CD8-positive, alpha-beta memory T cell (primary cell): ENCODE measurements at regions not wholly inside any gene's neighbourhood (a gene's known extent, or its start where the extent isn't known, plus 50 kb on each side); places are given as distances from the start of the nearest gene placed in this dataset.

Source experiments
- CTCF ChIA-PET: fragments of 350-600 bp; sonication (Branson Sonifier 250); formaldehyde crosslinking; loops from one replicate; lab custom pipeline; 2021; ENCODE audit warnings: antibody characterized with exemption; lab: Charles Lee
- POLR2A ChIA-PET: fragments of 350-600 bp; sonication (Branson Sonifier 250); formaldehyde crosslinking; loops from one replicate; lab custom pipeline; 2021; ENCODE audit warnings: antibody characterized with exemption; lab: Charles Lee
- DNase-seq, 5 donors: peaks; one replicate each; pipeline versions ENCODE4 v3.0.0 to v3.0.0-alpha.2; 2020 to 2022; ENCODE audit warnings: mixed read lengths in 1 of 5
- H3K27ac ChIP-seq: one replicate; pipeline ENCODE4 v1.7.0; 2013; ENCODE audit warnings: low read depth, mild to moderate bottlenecking, low read length, moderate library complexity
- H3K27me3 ChIP-seq: 2 replicates; pipeline ENCODE4 v1.7.0; 2013; ENCODE audit warnings: low read length, mild to moderate bottlenecking; ENCODE audit not compliant: insufficient read depth, poor library complexity, severe bottlenecking
- H3K36me3 ChIP-seq: 2 replicates; pipeline ENCODE4 v1.7.0; 2013; ENCODE audit warnings: mild to moderate bottlenecking, low read length, moderate library complexity; ENCODE audit not compliant: insufficient read depth
- H3K4me1 ChIP-seq: 2 replicates; pipeline ENCODE4 v1.7.0; 2013; ENCODE audit warnings: mild to moderate bottlenecking, low read length, moderate library complexity; ENCODE audit not compliant: insufficient read depth
- H3K4me3 ChIP-seq: 2 replicates; pipeline ENCODE4 v1.7.0; 2013; ENCODE audit warnings: mild to moderate bottlenecking, low read length
- H3K9me3 ChIP-seq: 2 replicates; pipeline ENCODE4 v1.7.0; 2013; ENCODE audit warnings: mild to moderate bottlenecking, low read length
- H3K27ac Mint-ChIP-seq, 8 donors: one replicate each; pipeline ENCODE4 v1.8.0; 2020 to 2021; ENCODE audit warnings: mixed read lengths in 8 of 8, mild to moderate bottlenecking in 6 of 8, inconsistent platforms in 3 of 8, moderate library complexity in 3 of 8
- H3K27me3 Mint-ChIP-seq, 2 donors: one replicate each; pipeline ENCODE4 v1.8.0; 2020 to 2021; ENCODE audit warnings: mixed read lengths in 2 of 2, mild to moderate bottlenecking in 1 of 2, moderate library complexity in 1 of 2
- H3K36me3 Mint-ChIP-seq, 3 donors: one replicate each; pipeline ENCODE4 v1.8.0; 2020 to 2021; ENCODE audit warnings: mixed read lengths in 3 of 3, inconsistent platforms in 1 of 3, mild to moderate bottlenecking in 1 of 3
- H3K4me1 Mint-ChIP-seq, 3 donors: one replicate each; pipeline ENCODE4 v1.8.0; 2020 to 2021; ENCODE audit warnings: mixed read lengths in 3 of 3, inconsistent platforms in 1 of 3, mild to moderate bottlenecking in 1 of 3
- H3K4me3 Mint-ChIP-seq, 7 donors: one replicate each; pipeline ENCODE4 v1.8.0; 2020 to 2021; ENCODE audit warnings: mixed read lengths in 7 of 7, mild to moderate bottlenecking in 6 of 7, moderate library complexity in 4 of 7, inconsistent platforms in 2 of 7
- H3K9me3 Mint-ChIP-seq, 5 donors: one replicate each; pipeline ENCODE4 v1.8.0; 2020 to 2022; ENCODE audit warnings: mixed read lengths in 5 of 5, mild to moderate bottlenecking in 3 of 5, moderate library complexity in 2 of 5, inconsistent platforms in 1 of 5

DNA sequence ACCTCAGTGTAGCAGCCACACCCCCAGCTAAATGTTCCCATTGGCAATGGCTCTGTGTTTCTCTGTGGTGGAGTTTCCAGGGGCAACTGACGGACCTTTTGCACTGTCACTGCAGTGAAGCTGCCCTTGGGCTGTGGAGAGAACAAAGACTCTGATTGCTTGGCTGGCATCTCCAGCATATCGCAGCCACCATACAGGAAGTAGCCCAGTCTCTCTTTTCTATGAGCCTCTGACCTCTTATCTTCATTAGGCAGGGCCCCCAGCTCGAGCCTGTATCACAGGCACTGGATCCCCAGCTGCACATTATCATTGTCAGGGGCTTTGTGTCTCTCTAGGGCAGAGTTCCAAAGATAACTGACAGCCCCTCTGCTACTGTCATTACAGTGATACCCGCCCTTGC, 483.5 kb downstream of the ARAP2 start:
- no peak overlapping the region for H3K27ac ChIP-seq
- peaks cover 0 to 8% (median 4%) of the 10 kb centered on the region in 5 donors for H3K9me3 Mint-ChIP-seq
- peak overlapping the region in 1 of 8 donors; percentile 36 for H3K27ac Mint-ChIP-seq
- no peak overlapping the region for H3K4me3 ChIP-seq
- H3K36me3 ChIP-seq, result no peaks in the 10 kb centered on the region
- no peaks in the 10 kb centered on the region for H3K9me3 ChIP-seq
- ChIA-PET POLR2A (no interaction called here), CTCF (no interaction called here)
- no peaks in the 10 kb centered on the region for H3K4me1 ChIP-seq
- H3K27me3 Mint-ChIP-seq, result peaks cover 0 to 3% of the 10 kb centered on the region in 2 donors
- DNase-seq, result no peak
- H3K36me3 Mint-ChIP-seq, result no peaks in the 10 kb centered on the region
- H3K4me1 Mint-ChIP-seq, result no peaks in the 10 kb centered on the region
- peak overlapping the region in 1 of 7 donors; percentile 11 for H3K4me3 Mint-ChIP-seq
- no peaks in the 10 kb centered on the region for H3K27me3 ChIP-seq

GRCh38 chr4:35771571-35771970, 472.7 kb downstream of the ARAP2 start:
- Histone ChIP-seq H3K36me3 (no peaks in the 10 kb centered on the region), H3K4me1 (no peaks in the 10 kb centered on the region), H3K27me3 (no peaks in the 10 kb centered on the region), H3K27ac (no peak overlapping the region), H3K9me3 (no peaks in the 10 kb centered on the region), H3K4me3 (no peak overlapping the region)
- H3K27me3 Mint-ChIP-seq, result peaks cover 0 to 1% of the 10 kb centered on the region in 2 donors
- H3K4me3 Mint-ChIP-seq, result no peak overlapping the region
- ChIA-PET CTCF (no interaction called here), POLR2A (no interaction called here)
- DNase-seq, result no peak
- H3K36me3 Mint-ChIP-seq, result no peaks in the 10 kb centered on the region
- H3K27ac Mint-ChIP-seq, result no peak overlapping the region
- H3K4me1 Mint-ChIP-seq, result no peaks in the 10 kb centered on the region
- no peaks in the 10 kb centered on the region for H3K9me3 Mint-ChIP-seq

- Histone ChIP-seq H3K27me3 (no peaks in the 10 kb centered on the region), H3K9me3 (no peaks in the 10 kb centered on the region), H3K4me1 (no peaks in the 10 kb centered on the region), H3K36me3 (no peaks in the 10 kb centered on the region), H3K4me3 (no peak overlapping the region), H3K27ac (no peak overlapping the region)
- DNase-seq, result no peak
- Mint-ChIP-seq H3K9me3 (no peaks in the 10 kb centered on the region), H3K4me1 (no peaks in the 10 kb centered on the region), H3K27ac (no peak overlapping the region), H3K27me3 (peaks cover 0 to 1% of the 10 kb centered on the region in 2 donors), H3K36me3 (no peaks in the 10 kb centered on the region), H3K4me3 (no peak overlapping the region)
- POLR2A ChIA-PET, result no interaction called here
- CTCF ChIA-PET, result no interaction called here
Measured at GRCh38 chr4:35772291-35772690, 472.0 kb downstream of the ARAP2 start.

DNA sequence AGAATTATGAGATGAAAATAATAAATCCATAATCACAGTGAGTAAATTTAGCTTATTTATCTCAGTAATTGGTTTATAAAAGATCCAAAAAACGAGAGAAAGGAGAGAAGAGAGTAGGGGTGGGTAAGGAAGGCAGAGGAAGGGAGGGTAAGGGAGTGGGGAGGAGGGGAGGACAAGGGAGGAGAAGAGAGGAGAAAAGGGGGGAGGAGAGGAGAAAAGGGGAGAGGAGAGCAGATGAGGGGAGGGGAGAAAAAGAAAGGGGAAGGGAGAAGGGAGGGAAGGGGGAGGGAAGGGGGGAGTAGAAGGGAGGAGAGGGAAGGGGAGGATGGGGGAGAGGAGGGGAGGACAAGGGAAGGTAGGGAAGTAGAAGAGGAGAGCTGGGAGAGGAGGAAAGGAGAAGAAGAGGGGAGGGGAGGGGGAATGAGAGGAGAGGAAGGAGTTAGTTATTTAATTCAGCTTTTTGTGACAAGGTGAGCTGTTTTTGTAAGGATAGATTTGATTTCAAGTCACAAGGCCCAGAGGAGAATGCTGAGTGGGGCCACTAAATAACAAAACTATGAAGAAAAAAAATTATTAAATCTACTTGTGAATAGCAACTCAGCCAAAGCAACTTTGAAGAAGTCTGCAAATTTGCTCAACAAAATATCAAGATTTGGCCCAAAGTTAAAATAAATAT, 454.3 kb downstream of the ARAP2 start:
- Histone ChIP-seq H3K27me3 (no peaks in the 10 kb centered on the region), H3K36me3 (no peaks in the 10 kb centered on the region), H3K4me3 (no peak overlapping the region), H3K27ac (no peak overlapping the region), H3K4me1 (no peaks in the 10 kb centered on the region), H3K9me3 (no peaks in the 10 kb centered on the region)
- peaks cover 0 to 2% of the 10 kb centered on the region in 2 donors for H3K27me3 Mint-ChIP-seq
- POLR2A ChIA-PET, result no interaction called here
- no peak overlapping the region for H3K27ac Mint-ChIP-seq
- H3K4me1 Mint-ChIP-seq, result no peaks in the 10 kb centered on the region
- no peak overlapping the region for H3K4me3 Mint-ChIP-seq
- DNase-seq, result no peak
- H3K36me3 Mint-ChIP-seq, result no peaks in the 10 kb centered on the region
- CTCF ChIA-PET, result no interaction called here
- peaks cover 0 to 9% (median 2%) of the 10 kb centered on the region in 5 donors for H3K9me3 Mint-ChIP-seq

DNA sequence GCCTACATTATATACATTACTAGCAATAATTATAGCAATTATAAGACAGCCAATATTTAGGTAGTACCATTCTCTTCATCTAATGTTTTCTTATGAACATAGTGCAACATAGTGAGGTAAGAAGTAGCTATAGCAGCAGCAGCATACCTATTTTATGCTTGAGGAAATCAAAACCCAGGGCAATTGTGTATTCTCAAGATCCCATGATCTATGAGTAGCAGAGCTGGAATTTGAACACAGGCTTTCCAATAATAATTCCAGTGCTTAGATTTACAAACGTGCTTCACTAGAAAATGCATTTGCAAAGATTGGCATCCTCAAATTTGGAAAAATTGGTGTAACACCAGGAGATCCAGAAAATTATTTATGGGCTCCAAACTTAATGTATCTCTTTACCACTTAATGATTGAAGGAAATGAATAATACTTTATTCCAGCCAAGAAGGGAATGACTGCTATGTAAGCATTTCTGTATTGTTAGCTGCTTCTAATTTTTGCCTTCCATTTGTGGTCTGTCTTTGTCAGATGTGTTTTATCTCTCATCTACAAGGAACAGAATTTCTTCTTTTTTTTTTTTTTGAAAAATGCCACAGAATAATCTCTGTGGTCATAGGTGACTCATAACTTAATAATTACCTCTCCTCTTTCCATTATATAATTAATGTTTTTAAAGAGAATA, 451.1 kb downstream of the ARAP2 start:
- DNase-seq, result no peak
- Histone ChIP-seq H3K4me3 (no peak overlapping the region), H3K9me3 (peaks cover 4% of the 10 kb centered on the region), H3K36me3 (no peaks in the 10 kb centered on the region), H3K27me3 (no peaks in the 10 kb centered on the region), H3K27ac (no peak overlapping the region), H3K4me1 (no peaks in the 10 kb centered on the region)
- Mint-ChIP-seq H3K27me3 (no peaks in the 10 kb centered on the region), H3K4me1 (no peaks in the 10 kb centered on the region), H3K4me3 (no peak overlapping the region), H3K9me3 (peaks cover 0 to 31% (median 11%) of the 10 kb centered on the region in 5 donors), H3K27ac (no peak overlapping the region), H3K36me3 (peaks cover 0 to 6% (median 0%) of the 10 kb centered on the region in 3 donors)
- POLR2A ChIA-PET, result no interaction called here
- CTCF ChIA-PET, result no interaction called here

DNA sequence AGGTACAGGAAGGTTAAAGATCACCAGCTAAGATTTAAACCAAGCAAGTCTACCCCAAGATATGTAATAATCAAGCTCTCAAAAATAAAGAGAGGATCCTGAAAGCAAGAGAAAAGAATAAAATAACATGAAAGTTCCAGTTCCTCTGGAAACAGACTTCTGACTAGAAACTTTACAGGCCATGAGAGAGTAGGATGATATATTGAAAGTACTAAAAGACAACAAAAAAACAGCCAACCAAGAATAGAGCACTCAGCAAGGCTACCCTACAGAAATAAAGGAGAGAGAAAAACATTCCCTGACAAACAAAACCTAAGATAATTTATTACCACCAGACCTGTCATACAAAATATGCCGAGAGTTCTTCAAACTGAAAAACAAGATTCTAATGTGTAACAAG, 450.5 kb downstream of the ARAP2 start:
- Mint-ChIP-seq H3K27ac (no peak overlapping the region), H3K4me1 (no peaks in the 10 kb centered on the region)

DNA sequence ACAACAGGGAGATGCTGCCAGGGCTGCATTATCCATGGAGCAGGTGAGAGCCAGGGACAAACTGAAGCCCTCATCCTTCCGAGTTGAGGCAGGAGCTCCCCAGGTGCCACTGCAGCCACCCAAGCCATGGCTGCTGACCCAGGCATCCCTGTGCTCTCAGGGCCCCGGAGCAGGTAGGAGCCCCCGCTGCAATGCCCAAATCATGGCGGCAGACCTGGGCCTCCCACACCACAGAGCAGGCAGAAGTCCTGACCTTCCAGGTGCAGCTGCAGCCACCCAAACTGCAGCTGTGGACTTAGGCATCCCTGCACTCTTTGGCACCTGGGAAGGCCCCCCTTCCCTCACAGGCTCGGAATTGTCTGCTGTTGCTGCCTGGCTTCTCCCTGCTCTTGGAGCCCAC, 443.6 kb downstream of the ARAP2 start:
- H3K4me3 ChIP-seq, result no peak overlapping the region
- Mint-ChIP-seq H3K4me3 (peak overlapping the region in 1 of 7 donors; percentile 75), H3K4me1 (peaks cover 0 to 10% (median 0%) of the 10 kb centered on the region in 3 donors), H3K27ac (peak overlapping the region in 3 of 8 donors; percentile 1 to 86 (median 81)), H3K27me3 (no peaks in the 10 kb centered on the region), H3K36me3 (peaks cover 0 to 6% (median 0%) of the 10 kb centered on the region in 3 donors), H3K9me3 (peaks cover 0 to 16% (median 7%) of the 10 kb centered on the region in 5 donors)
- CTCF ChIA-PET, result no interaction called here
- H3K27ac ChIP-seq, result no peak overlapping the region
- H3K36me3 ChIP-seq, result no peaks in the 10 kb centered on the region
- H3K27me3 ChIP-seq, result no peaks in the 10 kb centered on the region
- POLR2A ChIA-PET, result no interaction called here
- H3K9me3 ChIP-seq, result peaks cover 4% of the 10 kb centered on the region
- DNase-seq, result no peak
- no peaks in the 10 kb centered on the region for H3K4me1 ChIP-seq

More for the DNA sequence above, 450.5 kb downstream of the ARAP2 start:
- ChIA-PET CTCF (no interaction called here), POLR2A (no interaction called here)
- H3K4me3 Mint-ChIP-seq, result no peak overlapping the region
- Histone ChIP-seq H3K36me3 (no peaks in the 10 kb centered on the region), H3K27me3 (no peaks in the 10 kb centered on the region), H3K27ac (no peak overlapping the region), H3K4me1 (no peaks in the 10 kb centered on the region), H3K4me3 (no peak overlapping the region), H3K9me3 (peaks cover 4% of the 10 kb centered on the region)
- no peaks in the 10 kb centered on the region for H3K27me3 Mint-ChIP-seq
- peaks cover 0 to 6% (median 0%) of the 10 kb centered on the region in 3 donors for H3K36me3 Mint-ChIP-seq
- H3K9me3 Mint-ChIP-seq, result peaks cover 0 to 31% (median 11%) of the 10 kb centered on the region in 5 donors
- no peak for DNase-seq

DNA sequence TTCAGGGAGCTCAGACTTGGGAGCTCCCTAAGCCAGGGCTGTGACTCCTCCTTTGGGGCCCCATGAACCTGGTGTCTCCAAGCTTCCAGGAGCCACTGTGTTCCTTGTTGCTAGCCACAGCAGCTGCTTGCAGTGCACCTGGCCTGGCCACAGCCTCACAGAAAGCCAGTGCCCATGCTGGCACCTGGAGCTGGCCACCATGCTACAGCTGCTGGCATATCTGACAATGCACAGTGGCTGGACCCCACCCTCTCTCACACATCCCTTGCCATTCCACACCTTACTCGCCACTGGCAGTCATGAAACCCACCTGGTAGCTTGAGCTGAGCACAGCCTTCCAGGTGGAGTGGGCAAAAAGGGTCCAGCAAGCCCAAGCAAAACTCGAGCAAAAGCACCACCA, 441.7 kb downstream of the ARAP2 start:
- POLR2A ChIA-PET, result no interaction called here
- no peak overlapping the region for H3K4me3 Mint-ChIP-seq
- CTCF ChIA-PET, result no interaction called here

More for the DNA sequence above, 441.7 kb downstream of the ARAP2 start:
- Histone ChIP-seq H3K27me3 (no peaks in the 10 kb centered on the region), H3K36me3 (no peaks in the 10 kb centered on the region), H3K4me3 (no peak overlapping the region), H3K27ac (no peak overlapping the region), H3K4me1 (no peaks in the 10 kb centered on the region), H3K9me3 (no peaks in the 10 kb centered on the region)
- DNase-seq, result no peak
- Mint-ChIP-seq H3K27ac (no peak overlapping the region), H3K4me1 (peaks cover 0 to 10% (median 0%) of the 10 kb centered on the region in 3 donors), H3K9me3 (peaks cover 0 to under 1% (median under 1%) of the 10 kb centered on the region in 5 donors), H3K36me3 (no peaks in the 10 kb centered on the region), H3K27me3 (no peaks in the 10 kb centered on the region)
